ENCODE measurements at regions not wholly inside any gene's neighbourhood (a gene's known extent, or its start where the extent isn't known, plus 50 kb on each side); places are given as distances from the start of the nearest gene placed in this dataset.

- DNase-seq (ENCODE audit: low read depth in 2 of 2), result no peak
Observed at GRCh38 chr6:44500074-44500473, 112.6 kb downstream of the CDC5L start.

- no peak for DNase-seq (ENCODE audit: low read depth in 2 of 2)
Observed at GRCh38 chr6:44503471-44503870, 116.0 kb downstream of the CDC5L start.

GRCh38 chr6:44504301-44504791 lies 116.8 kb downstream of the CDC5L start:
- DNase-seq (ENCODE audit: low read depth in 2 of 2), result no peak

- DNase-seq (ENCODE audit: low read depth in 2 of 2), result no peak
Observed at GRCh38 chr6:44505751-44506150, 118.2 kb downstream of the CDC5L start.

GRCh38 chr6:44507014-44507413 lies 119.5 kb downstream of the CDC5L start:
- no peak for DNase-seq (ENCODE audit: low read depth in 2 of 2)

- no peak for DNase-seq (ENCODE audit: low read depth in 2 of 2)
Observed at GRCh38 chr6:44508646-44509045, 121.1 kb downstream of the CDC5L start.

GRCh38 chr6:44511126-44511525 lies 123.6 kb downstream of the CDC5L start:
- DNase-seq (ENCODE audit: low read depth in 2 of 2), result no peak

GRCh38 chr6:44512868-44513741 lies 125.6 kb downstream of the CDC5L start:
- DNase-seq (ENCODE audit: low read depth in 2 of 2), result no peak

- DNase-seq (ENCODE audit: low read depth in 2 of 2), result no peak
Observed at GRCh38 chr6:44514085-44514484, 126.6 kb downstream of the CDC5L start.

- no peak for DNase-seq (ENCODE audit: low read depth in 2 of 2)
Observed at GRCh38 chr6:44514576-44515193, 127.2 kb downstream of the CDC5L start.

GRCh38 chr6:44522871-44523270 lies 135.4 kb downstream of the CDC5L start:
- DNase-seq (ENCODE audit: low read depth in 2 of 2), result no peak

- no peak for DNase-seq (ENCODE audit: low read depth in 2 of 2)
Observed at GRCh38 chr6:44524476-44525227, 137.1 kb downstream of the CDC5L start.

- no peak for DNase-seq (ENCODE audit: low read depth in 2 of 2)
Observed at GRCh38 chr6:44525761-44526351, 138.3 kb downstream of the CDC5L start.

GRCh38 chr6:44527181-44527580 lies 139.7 kb downstream of the CDC5L start:
- no peak for DNase-seq (ENCODE audit: low read depth in 2 of 2)

GRCh38 chr6:44527583-44528369 lies 140.3 kb downstream of the CDC5L start:
- no peak for DNase-seq (ENCODE audit: low read depth in 2 of 2)

GRCh38 chr6:44528370-44528644 lies 140.8 kb downstream of the CDC5L start:
- no peak for DNase-seq (ENCODE audit: low read depth in 2 of 2)

GRCh38 chr6:44528716-44529115 lies 141.2 kb downstream of the CDC5L start:
- no peak for DNase-seq (ENCODE audit: low read depth in 2 of 2)

- no peak for DNase-seq (ENCODE audit: low read depth in 2 of 2)
Observed at GRCh38 chr6:44529146-44529905, 141.8 kb downstream of the CDC5L start.

GRCh38 chr6:44530209-44530909 lies 142.9 kb downstream of the CDC5L start:
- no peak for DNase-seq (ENCODE audit: low read depth in 2 of 2)

- no peak for DNase-seq (ENCODE audit: low read depth in 2 of 2)
Observed at GRCh38 chr6:44530910-44531234, 143.4 kb downstream of the CDC5L start.

All from stimulated activated CD8-positive, alpha-beta memory T cell treated with anti-CD3 and anti-CD28 coated beads, Interleukin-15, amount 100 ng/mL, for 4 hours (primary cell).